ENCODE measurements at regions not wholly inside any gene's neighbourhood (a gene's known extent, or its start where the extent isn't known, plus 50 kb on each side); places are given as distances from the start of the nearest gene placed in this dataset.

GRCh38 chr3:78123058-78123457, 1083.2 kb downstream of the ROBO2 start:
- TF ChIP-seq CTCF (IDR thresholded peaks at IDR 0.05) (no peak), POLR2A (IDR thresholded peaks at IDR 0.05) (no peak), POLR2AphosphoS5 (IDR thresholded peaks at IDR 0.05) (no peak), EP300 (IDR thresholded peaks at IDR 0.05) (no peak)

All from upper lobe of left lung (tissue), 4 donors.